Activated T-helper 17 cell treated with anti-CD3 and anti-CD28 coated beads, Interleukin-2, amount 50 U/mL, for 72 hours (primary cell): ENCODE measurements at regions not wholly inside any gene's neighbourhood (a gene's known extent, or its start where the extent isn't known, plus 50 kb on each side); places are given as distances from the start of the nearest gene placed in this dataset.
"Not testable (repeated sequence)": the region's sequence is repeated elsewhere in the genome, so short reads cannot be mapped to it uniquely, and the experiment has no call there.

Experiments used
- ATAC-seq: fragments of 150-1000 bp; cut with Tn5 transposase; replicated peaks from 2 replicates; pipeline ENCODE4 v1.10.0; 2021; ENCODE audit warnings: mild to moderate bottlenecking, moderate library complexity
- H3K27ac Mint-ChIP-seq: one replicate; pipeline ENCODE4 v1.8.0; 2022; ENCODE audit warnings: mixed read lengths
- H3K27me3 Mint-ChIP-seq: one replicate; pipeline ENCODE4 v1.8.0; 2022; ENCODE audit warnings: mixed read lengths
- H3K36me3 Mint-ChIP-seq: one replicate; pipeline ENCODE4 v1.8.0; 2022; ENCODE audit warnings: low read depth, mild to moderate bottlenecking, mixed read lengths
- H3K4me1 Mint-ChIP-seq: one replicate; pipeline ENCODE4 v1.8.0; 2022; ENCODE audit warnings: mixed read lengths
- H3K4me3 Mint-ChIP-seq: one replicate; pipeline ENCODE4 v1.8.0; 2022; ENCODE audit warnings: mild to moderate bottlenecking, mixed read lengths
- H3K9me3 Mint-ChIP-seq: one replicate; pipeline ENCODE4 v1.8.0; 2022; ENCODE audit warnings: mixed read lengths

DNA sequence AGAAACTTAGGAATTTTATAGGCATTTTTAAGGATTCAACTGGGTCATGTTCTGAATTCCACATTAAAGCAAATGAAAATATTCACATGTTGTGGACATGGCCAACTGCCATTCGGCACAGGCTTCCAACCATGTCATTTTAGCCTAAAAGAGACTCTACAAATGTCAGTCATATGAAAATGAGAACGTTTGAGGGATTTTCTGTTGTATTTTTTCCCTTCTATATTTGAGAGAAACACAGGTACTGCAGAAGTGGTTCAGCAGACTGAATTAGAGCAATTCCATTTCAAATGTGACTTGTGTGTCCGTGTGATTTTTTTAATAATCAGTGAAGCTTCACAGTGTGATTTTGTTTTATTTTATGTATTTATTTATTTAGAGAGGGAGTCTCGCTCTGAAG is 124.3 kb downstream of the TP53TG3F start:
- H3K27ac Mint-ChIP-seq, ATAC-seq, H3K4me3 Mint-ChIP-seq, H3K4me1 Mint-ChIP-seq, H3K27me3 Mint-ChIP-seq, H3K9me3 Mint-ChIP-seq, H3K36me3 Mint-ChIP-seq: not testable (repeated sequence)

DNA sequence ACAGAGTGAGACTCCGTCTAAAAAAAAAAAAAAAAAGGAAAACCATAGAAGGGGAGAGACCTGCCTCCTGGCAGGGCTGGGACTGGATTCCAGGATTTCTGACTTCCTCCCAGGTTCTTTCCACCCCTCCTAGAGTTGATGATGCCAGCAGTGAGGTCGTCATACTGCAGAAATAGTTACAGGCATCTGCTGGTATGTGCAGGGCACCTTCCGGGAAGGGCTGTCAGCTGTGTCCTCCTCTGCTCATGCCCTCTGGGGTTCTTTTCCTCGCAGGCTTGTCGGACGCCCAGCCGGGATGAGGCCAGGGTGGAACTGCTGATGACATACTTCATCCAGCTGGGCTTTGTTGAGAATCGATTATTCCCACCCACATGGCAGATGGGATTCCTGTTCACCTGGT is 129.2 kb downstream of the TP53TG3F start:
- H3K4me3 Mint-ChIP-seq, ATAC-seq, H3K27me3 Mint-ChIP-seq, H3K4me1 Mint-ChIP-seq, H3K9me3 Mint-ChIP-seq, H3K36me3 Mint-ChIP-seq, H3K27ac Mint-ChIP-seq: not testable (repeated sequence)

DNA sequence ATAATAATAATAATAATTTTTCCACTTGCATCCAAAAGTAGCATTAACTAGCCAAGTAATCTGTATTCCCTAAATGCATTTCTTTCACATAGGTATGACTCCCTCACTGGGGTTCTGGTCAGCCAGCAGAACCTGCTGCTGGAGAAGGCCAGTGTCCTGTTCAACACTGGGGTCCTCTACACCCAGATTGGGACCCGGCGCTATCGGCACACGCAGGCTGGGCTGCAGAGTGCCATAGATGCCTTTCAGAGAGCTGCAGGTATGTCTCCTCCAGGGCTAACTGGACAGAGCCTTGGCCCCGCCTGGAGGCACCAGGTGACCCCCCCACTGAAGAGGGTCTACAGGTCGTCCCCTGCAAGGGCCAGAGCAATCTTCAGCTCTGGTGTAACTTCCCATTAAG is 133.9 kb downstream of the TP53TG3F start:
- H3K9me3 Mint-ChIP-seq, H3K4me3 Mint-ChIP-seq, H3K27ac Mint-ChIP-seq, H3K36me3 Mint-ChIP-seq, ATAC-seq, H3K27me3 Mint-ChIP-seq, H3K4me1 Mint-ChIP-seq: not testable (repeated sequence)

DNA sequence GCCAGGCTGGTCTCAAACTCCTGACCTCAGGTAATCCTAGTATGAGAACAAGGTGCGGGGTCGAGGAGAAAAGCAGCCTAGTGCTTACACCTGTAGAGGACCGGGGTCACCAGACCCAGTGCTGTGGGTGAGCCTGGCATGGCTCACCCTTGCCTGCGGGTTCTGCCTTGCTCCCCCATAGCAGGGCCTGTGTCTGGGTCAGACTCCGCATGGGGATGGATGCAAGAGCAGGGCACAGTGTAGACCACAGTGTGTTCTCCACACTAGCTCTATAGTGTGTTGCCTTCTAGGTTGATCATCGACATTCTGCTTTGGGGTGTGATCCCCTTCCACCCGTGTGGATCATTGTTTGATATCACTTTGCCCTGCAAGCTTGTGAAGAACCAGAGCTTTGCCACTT is 135.7 kb downstream of the TP53TG3F start:
- not testable (repeated sequence) for H3K4me1 Mint-ChIP-seq, ATAC-seq, H3K4me3 Mint-ChIP-seq, H3K36me3 Mint-ChIP-seq, H3K9me3 Mint-ChIP-seq, H3K27me3 Mint-ChIP-seq, H3K27ac Mint-ChIP-seq

DNA sequence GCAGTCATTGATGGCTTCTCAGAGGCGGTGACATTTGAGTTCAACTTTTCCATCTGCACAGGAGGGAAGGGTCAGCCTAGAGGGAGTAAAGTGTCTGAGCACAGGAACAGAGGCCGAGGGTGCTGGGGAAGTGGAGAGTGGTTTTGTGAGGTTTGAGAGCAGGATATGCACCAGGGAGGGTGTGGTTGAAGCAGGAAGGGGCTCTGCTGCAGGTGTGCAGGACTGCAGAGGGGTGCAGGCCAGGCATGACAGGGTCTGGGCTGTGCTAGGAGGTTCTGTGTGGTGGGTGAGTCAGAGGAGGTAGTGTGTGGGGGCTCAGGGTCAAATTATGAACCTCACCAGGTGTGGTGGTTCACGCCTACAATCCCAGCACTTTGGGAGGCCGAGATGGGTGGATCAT is 141.6 kb downstream of the TP53TG3F start:
- not testable (repeated sequence) for H3K27ac Mint-ChIP-seq, H3K9me3 Mint-ChIP-seq, H3K4me3 Mint-ChIP-seq, H3K4me1 Mint-ChIP-seq, H3K36me3 Mint-ChIP-seq, H3K27me3 Mint-ChIP-seq, ATAC-seq

DNA sequence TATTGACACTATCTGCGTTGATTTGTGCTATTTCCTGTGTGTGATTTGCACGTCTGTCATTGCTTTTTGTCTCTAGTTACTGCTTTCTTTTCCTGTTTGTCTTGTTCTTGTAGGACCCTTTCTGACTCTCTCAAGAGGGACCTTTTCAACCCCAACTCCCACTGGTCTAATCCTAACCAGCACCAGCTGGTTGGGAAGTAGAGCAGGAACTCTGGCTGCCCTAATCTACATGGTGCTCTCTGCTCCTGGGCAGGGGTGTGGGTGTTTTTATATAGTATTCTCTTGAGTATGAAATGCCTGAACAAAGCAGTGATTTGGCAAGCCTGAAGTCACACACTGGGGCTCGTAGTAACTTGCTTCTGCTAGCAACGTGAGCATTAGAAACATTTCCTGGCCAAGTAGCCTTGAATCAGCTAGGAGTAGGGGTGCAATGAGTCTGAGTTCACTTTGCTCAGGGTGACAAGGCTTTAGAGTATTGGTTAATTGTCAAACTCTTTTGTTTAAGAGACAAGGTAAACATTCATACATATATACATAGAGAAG is 164.2 kb downstream of the TP53TG3F start:
- not testable (repeated sequence) for H3K9me3 Mint-ChIP-seq, H3K4me1 Mint-ChIP-seq, H3K27ac Mint-ChIP-seq, ATAC-seq, H3K4me3 Mint-ChIP-seq, H3K36me3 Mint-ChIP-seq, H3K27me3 Mint-ChIP-seq

DNA sequence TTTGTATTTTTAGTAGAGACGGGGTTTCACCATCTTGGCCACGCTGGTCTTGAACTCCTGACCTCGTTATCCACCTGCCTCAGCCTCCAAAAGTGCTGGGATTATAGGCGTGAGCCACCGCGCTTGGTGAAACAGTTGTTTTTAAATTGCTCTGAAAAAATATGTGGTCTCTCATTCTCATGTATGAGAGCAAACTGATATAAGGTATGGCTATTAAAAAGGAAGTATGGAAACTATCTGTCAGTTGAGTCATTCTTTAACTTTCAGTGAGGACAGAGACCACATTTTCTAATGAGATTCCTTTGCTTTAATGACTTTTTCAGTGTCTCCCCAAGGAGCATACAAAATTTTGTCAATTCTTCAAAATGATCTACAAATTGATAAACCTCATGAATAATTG is 169.5 kb downstream of the TP53TG3F start:
- ATAC-seq, H3K27ac Mint-ChIP-seq, H3K9me3 Mint-ChIP-seq, H3K27me3 Mint-ChIP-seq, H3K36me3 Mint-ChIP-seq, H3K4me1 Mint-ChIP-seq, H3K4me3 Mint-ChIP-seq: not testable (repeated sequence)

DNA sequence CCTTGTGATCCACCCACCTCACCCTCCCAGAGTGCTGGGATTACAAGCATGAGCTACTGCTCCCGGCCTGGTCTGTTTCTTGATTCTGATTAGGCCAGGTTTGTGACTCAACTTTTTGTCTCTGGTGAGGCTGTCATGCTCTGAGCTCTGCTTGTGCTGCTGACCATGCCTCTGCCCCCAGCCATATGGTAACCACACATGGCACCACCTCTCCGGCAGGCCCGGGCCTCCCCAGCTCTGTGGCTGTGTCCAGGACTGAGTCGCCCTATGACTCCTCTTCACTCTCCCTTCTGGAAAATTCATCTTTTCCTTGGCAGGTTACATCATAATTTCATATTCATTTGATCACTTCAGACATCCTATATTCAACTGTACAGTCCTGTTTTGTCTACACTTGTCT is 172.3 kb downstream of the TP53TG3F start:
- H3K27me3 Mint-ChIP-seq, H3K4me3 Mint-ChIP-seq, H3K27ac Mint-ChIP-seq, H3K36me3 Mint-ChIP-seq, ATAC-seq, H3K9me3 Mint-ChIP-seq, H3K4me1 Mint-ChIP-seq: not testable (repeated sequence)

DNA sequence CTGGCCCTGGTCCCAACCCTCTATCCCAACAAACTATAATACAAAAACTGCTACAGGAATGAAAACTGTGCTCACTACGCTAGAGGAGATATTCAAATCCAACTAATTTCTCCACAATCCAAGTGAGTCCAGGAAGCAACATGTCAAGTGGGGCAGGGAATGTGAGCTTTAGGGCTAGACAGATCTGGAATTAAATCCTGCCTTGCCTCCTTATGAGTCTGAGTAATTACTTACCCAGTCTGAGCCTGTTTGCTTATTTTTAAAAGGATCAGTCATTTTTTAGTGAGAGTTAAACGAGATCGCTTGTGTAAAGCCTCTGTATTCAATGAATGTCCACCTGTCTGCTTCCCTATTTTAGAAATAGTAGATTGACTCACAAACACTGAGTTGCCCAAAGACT is 174.6 kb downstream of the TP53TG3F start:
- H3K27me3 Mint-ChIP-seq, H3K4me1 Mint-ChIP-seq, H3K36me3 Mint-ChIP-seq, H3K9me3 Mint-ChIP-seq, H3K27ac Mint-ChIP-seq, H3K4me3 Mint-ChIP-seq, ATAC-seq: not testable (repeated sequence)

DNA sequence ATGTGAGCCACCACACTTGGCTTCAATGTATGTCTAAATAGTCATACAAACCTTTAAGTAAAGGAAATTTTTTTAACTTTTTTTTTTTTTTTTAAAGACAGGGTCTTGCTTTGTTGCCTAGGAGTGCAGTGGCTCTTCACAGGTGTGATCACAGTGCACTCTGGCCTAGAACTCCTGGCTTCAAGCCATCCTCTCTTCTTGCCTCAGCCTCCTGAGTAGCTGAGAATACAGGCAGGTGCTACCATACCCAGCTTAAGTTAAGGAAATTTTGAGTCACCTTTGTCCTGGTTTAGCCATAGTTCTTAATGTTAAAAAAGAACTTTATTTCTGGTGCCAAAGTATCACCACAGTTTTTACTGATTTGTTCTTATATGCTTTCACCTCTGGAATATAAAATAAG is 177.3 kb downstream of the TP53TG3F start:
- H3K27me3 Mint-ChIP-seq, H3K9me3 Mint-ChIP-seq, ATAC-seq, H3K27ac Mint-ChIP-seq, H3K4me1 Mint-ChIP-seq, H3K4me3 Mint-ChIP-seq, H3K36me3 Mint-ChIP-seq: not testable (repeated sequence)

DNA sequence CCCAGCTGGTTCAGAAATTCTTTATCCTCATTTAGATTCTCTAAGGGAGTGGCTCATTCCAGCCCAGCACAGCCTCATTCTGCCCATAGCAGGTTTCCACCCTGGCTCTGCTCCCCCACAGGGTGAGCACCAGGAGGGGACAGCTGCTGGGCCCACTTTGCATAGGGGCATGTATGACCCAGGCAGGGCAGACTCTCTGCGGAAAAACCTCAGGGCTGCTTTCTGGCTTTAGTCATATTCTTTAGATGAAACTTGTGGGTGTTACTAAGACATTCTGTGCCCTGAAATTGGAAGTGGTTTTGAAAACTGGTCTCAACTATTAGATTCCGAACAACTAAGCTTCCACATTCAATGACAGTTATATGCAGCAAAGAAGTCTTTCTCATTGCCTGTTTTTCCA is 183.9 kb downstream of the TP53TG3F start:
- H3K4me3 Mint-ChIP-seq, H3K4me1 Mint-ChIP-seq, H3K9me3 Mint-ChIP-seq, ATAC-seq, H3K27me3 Mint-ChIP-seq, H3K36me3 Mint-ChIP-seq, H3K27ac Mint-ChIP-seq: not testable (repeated sequence)

DNA sequence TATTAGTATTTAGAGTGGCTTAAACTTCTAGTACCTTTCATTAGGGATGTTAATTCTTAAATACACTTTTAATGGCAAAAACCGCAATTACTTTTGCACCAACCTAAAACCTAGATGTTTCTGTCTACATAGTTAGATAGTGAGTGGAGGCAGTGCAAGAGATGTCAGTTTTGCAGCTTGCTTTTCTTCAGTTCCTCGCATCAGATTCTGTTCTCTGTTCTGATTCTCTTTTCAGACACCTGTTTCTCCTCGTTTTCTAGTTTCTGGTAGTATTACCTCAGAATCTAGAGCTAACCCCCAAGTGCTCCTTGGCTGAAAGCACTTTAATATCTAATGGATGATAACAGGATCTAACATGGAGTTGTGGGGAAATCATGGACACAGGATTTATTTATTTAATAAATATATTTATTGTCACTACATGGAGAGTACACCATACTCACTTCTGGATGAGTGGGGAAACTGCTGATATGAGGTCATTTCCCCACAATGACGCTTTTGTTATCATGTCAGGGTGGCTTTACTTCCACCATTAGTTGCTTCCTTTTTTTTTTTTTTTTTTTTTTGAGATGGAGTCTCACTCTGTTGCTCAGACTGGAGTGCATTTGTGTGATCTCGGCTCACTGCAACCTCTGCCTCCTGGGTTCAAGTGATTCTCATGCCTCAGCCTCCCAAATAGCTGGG is 184.4 kb downstream of the TP53TG3F start:
- H3K9me3 Mint-ChIP-seq, H3K36me3 Mint-ChIP-seq, ATAC-seq, H3K27me3 Mint-ChIP-seq, H3K27ac Mint-ChIP-seq, H3K4me1 Mint-ChIP-seq, H3K4me3 Mint-ChIP-seq: not testable (repeated sequence)

DNA sequence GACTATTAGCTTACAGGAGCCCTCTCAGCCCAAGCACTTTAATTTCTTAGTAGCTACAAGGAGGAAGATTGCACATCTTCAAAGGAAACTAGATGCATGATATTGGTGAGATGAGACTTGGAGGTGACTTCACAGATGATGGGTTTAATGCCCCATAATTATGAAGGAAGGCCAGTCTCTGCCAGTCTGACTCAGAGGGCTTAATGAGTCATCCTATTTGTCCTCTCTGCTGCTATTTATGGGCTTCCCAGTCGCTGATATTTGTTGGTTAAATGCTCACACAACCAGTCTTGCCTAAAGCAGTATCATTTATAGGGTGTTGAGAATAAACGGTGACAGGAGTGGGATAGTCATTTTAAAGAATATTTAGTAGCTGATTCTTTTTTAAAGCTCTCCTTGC is 187.0 kb downstream of the TP53TG3F start:
- not testable (repeated sequence) for H3K9me3 Mint-ChIP-seq, H3K27ac Mint-ChIP-seq, H3K36me3 Mint-ChIP-seq, ATAC-seq, H3K4me3 Mint-ChIP-seq, H3K27me3 Mint-ChIP-seq, H3K4me1 Mint-ChIP-seq

DNA sequence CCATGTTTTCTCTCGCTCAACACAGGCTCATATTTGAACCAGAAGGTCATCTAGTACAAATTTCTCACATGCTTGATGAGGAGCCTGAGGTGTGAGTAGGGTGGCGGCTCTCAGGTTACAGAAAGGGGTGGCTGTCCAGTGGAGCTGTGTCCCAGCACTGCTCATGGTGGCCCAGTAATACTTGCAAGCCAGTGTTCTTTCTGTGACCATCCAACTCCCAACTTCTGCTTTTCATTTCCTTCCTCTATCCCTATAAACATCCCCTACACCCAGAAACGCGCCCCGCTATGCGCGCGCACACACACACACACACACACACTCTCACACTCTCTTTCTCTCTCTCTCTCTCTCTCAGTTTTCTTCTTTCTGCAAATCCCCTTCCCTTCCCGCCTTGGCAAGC is 196.3 kb downstream of the TP53TG3F start:
- not testable (repeated sequence) for H3K36me3 Mint-ChIP-seq, H3K27ac Mint-ChIP-seq, H3K9me3 Mint-ChIP-seq, H3K27me3 Mint-ChIP-seq, ATAC-seq, H3K4me1 Mint-ChIP-seq, H3K4me3 Mint-ChIP-seq

DNA sequence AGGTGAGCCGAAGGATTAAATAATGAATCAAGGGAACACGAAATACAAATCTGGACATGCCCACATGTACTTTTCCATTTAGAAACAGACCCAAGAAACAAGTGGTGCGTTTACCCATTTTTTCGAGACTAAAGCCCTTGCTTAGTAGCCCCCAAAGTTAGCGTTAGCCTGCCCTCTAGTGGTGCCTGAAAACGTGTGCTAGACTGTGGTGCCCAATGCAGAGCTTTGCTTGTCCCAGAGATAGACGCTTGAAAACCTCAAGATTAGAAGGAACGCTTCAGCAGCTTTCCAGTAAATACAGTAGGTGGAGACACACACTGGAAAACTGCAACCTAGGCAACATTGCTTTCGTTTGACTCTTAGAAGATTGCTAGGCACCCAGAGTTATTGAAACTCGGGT is 197.0 kb downstream of the TP53TG3F start:
- not testable (repeated sequence) for H3K4me3 Mint-ChIP-seq, H3K9me3 Mint-ChIP-seq, H3K27ac Mint-ChIP-seq, H3K4me1 Mint-ChIP-seq, H3K36me3 Mint-ChIP-seq, H3K27me3 Mint-ChIP-seq
- ATAC-seq: peak; percentile 60

DNA sequence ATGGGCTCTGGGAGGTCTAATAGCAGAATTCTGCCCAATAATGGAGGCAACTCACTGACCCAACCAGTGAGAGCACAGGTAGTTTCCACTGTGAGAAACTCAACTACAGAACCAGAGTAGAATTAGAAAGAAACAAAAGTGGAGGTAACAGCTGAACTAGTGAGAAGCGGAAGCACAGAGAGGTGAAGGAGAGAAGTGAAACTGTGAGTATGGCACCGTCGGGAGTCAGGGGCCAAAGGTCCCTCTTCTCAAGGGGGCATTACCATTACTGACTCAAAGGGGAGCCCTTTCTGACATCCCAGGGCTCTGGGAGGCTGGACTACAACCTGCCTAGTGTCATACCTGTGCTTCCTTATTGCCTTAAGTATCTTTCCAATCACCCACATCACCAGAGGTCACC is 198.3 kb downstream of the TP53TG3F start:
- H3K4me3 Mint-ChIP-seq, H3K27me3 Mint-ChIP-seq, ATAC-seq, H3K4me1 Mint-ChIP-seq, H3K27ac Mint-ChIP-seq, H3K9me3 Mint-ChIP-seq, H3K36me3 Mint-ChIP-seq: not testable (repeated sequence)
